ENCODE measurements at regions not wholly inside any gene's neighbourhood (a gene's known extent, or its start where the extent isn't known, plus 50 kb on each side); places are given as distances from the start of the nearest gene placed in this dataset.

- TF ChIP-seq EZH2 (IDR thresholded peaks at IDR 0.05; ENCODE audit: borderline replicate concordance) (no peak), CTCF (IDR thresholded peaks at IDR 0.05; ENCODE audit: poor library complexity) (no peak)
Measured at GRCh38 chr5:104223885-104224773, 661.5 kb upstream of the NUDT12 start.
